HEK293T (cell line): ENCODE measurements at regions not wholly inside any gene's neighbourhood (a gene's known extent, or its start where the extent isn't known, plus 50 kb on each side); places are given as distances from the start of the nearest gene placed in this dataset.

Source experiments
- CTCF ChIA-PET: fragments of 350-600 bp; formaldehyde crosslinking; extraction: SDS; loops from one replicate; lab custom pipeline; 2021; ENCODE audit warnings: antibody characterized with exemption, inconsistent platforms; lab: Yijun Ruan, JAX
- POLR2A ChIA-PET: fragments of 350-600 bp; formaldehyde crosslinking; extraction: SDS; loops from one replicate; lab custom pipeline; 2020; ENCODE audit warnings: antibody characterized with exemption, inconsistent platforms; lab: Yijun Ruan, JAX
- DNase-seq: peaks from one replicate; pipeline ENCODE4 v3.0.0; 2012; ENCODE audit warnings: mixed read lengths; ENCODE audit errors: extremely low spot score
- ARNT ChIP-seq: fragments of 450-650 bp; IDR thresholded peaks from 2 replicates; pipeline ENCODE4 v1.6.1; 2017; ENCODE audit warnings: mild to moderate bottlenecking
- BHLHE40 ChIP-seq: fragments of 450-650 bp; IDR thresholded peaks from 2 replicates; pipeline ENCODE4 v1.6.1; 2016; ENCODE audit warnings: mild to moderate bottlenecking, moderate library complexity, borderline replicate concordance
- CTBP1 ChIP-seq: fragments of 450-650 bp; IDR thresholded peaks from 2 replicates; pipeline ENCODE4 v1.6.1; 2016; ENCODE audit warnings: borderline replicate concordance
- ELF4 ChIP-seq: fragments of 450-650 bp; IDR thresholded peaks from 2 replicates; pipeline ENCODE4 v1.6.1; 2017; ENCODE audit warnings: antibody characterized with exemption
- FOXA1 ChIP-seq: fragments of 450-650 bp; IDR thresholded peaks from 2 replicates; pipeline ENCODE4 v1.6.1; 2016; ENCODE audit warnings: mild to moderate bottlenecking
- FOXK2 ChIP-seq: fragments of 450-650 bp; IDR thresholded peaks from 2 replicates; pipeline ENCODE4 v1.6.1; 2016; ENCODE audit warnings: mild to moderate bottlenecking
- FOXM1 ChIP-seq: fragments of 450-650 bp; IDR thresholded peaks from 2 replicates; pipeline ENCODE4 v1.6.1; 2017; ENCODE audit warnings: mild to moderate bottlenecking, borderline replicate concordance
- HDGF ChIP-seq: fragments of 450-650 bp; IDR thresholded peaks from 2 replicates; pipeline ENCODE4 v1.6.1; 2017; ENCODE audit warnings: antibody characterized with exemption, borderline replicate concordance
- L3MBTL2 ChIP-seq: fragments of 450-650 bp; conservative IDR thresholded peaks from 2 replicates; pipeline ENCODE4 v1.6.1; 2016; ENCODE audit warnings: mild to moderate bottlenecking
- LEF1 ChIP-seq: fragments of 450-650 bp; IDR thresholded peaks from 2 replicates; pipeline ENCODE4 v1.6.1; 2017; ENCODE audit warnings: mild to moderate bottlenecking, borderline replicate concordance
- NFRKB ChIP-seq: fragments of 450-650 bp; IDR thresholded peaks from 2 replicates; pipeline ENCODE4 v1.6.1; 2016; ENCODE audit warnings: mild to moderate bottlenecking, moderate library complexity
- SP1 ChIP-seq: fragments of 450-650 bp; IDR thresholded peaks from 2 replicates; pipeline ENCODE4 v1.6.1; 2017
- SUZ12 ChIP-seq: fragments of 450-650 bp; IDR thresholded peaks from 2 replicates; pipeline ENCODE4 v1.6.1; 2016; ENCODE audit warnings: mild to moderate bottlenecking
- TARDBP ChIP-seq: fragments of 450-650 bp; IDR thresholded peaks from 2 replicates; pipeline ENCODE4 v1.6.1; 2016
- ZNF384 ChIP-seq: fragments of 450-650 bp; IDR thresholded peaks from 2 replicates; pipeline ENCODE4 v1.6.1; 2016
- TF ChIP-seq, protein P1 (sequence below): fragments of 450-650 bp; IDR thresholded peaks from 2 replicates; pipeline ENCODE4 v1.6.1; 2016

DNA sequence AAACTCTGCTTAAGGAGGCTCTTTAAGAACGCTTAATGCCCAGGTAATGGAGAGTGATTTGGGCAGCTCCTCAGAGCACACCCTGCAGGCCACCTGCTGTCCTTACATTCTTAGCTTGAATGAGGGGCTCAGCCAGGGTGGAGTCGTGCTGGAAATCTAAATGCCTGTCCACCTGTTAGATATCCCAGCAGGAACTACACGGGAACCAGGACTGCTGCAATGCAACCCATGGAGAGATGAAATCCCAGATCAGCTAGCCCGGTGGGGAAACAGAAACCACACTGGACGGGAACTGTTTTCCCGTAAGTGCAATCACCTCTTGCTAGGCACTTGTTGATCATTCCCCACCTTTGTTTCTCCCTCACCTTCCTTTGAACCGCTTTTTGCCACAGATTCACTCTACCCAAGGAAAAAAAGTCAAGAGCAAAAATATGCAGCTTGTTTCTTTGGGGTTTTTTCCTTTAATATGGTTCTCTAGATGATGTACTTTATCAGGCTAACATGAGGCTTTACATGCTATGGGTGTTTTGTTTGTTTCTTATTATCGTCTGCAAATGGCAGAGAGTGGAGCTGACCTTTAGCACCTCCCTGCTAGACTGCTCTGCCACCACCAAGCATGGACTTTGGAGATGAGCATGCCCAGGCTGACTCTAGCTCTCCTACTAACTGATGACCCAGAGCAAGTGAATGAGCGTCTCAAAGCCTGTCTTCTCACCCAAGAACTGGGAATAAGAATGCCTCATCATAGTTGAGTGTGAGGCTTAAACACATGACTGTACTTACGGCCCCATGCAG, 125.9 kb upstream of the TNFAIP3 start:
- ChIA-PET POLR2A (no interaction called here), CTCF (interaction anchor here (1.2 kb wide), 1 partner anchor 13 kb away, joined by 3 read pairs; no protein-coding TSS in a partner anchor)
- no peak for TF ChIP-seq SP1
- no peak for TF ChIP-seq ZNF384
- no peak for TF ChIP-seq BHLHE40
- no peak for TF ChIP-seq FOXA1
- TF ChIP-seq LEF1 = no peak
- no peak for TF ChIP-seq CTBP1
- TF ChIP-seq ELF4 = no peak
- TF ChIP-seq SUZ12 = no peak
- peak; percentile 27 for DNase-seq

DNA sequence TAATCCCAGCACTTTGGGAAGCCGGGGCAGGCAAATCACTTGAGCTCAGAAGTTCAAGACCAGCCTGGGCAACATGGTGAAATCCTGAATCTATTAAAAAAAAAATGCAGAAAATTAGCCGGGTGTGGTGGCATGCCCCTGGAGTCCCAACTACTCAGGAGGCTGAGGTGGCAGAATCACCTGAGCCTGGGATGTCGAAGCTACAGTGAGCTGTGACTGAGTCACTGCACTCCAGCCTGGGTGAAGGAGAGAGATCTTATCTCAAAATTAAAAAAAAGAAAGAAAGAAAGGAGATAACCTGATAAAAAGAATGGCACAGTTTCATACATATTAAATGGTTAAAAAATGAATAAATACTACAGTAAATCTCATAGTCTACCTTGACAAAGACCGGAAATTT, 123.6 kb upstream of the TNFAIP3 start:
- DNase-seq = no peak
- no peak for TF ChIP-seq LEF1
- CTCF ChIA-PET = no interaction called here
- POLR2A ChIA-PET = no interaction called here

DNA sequence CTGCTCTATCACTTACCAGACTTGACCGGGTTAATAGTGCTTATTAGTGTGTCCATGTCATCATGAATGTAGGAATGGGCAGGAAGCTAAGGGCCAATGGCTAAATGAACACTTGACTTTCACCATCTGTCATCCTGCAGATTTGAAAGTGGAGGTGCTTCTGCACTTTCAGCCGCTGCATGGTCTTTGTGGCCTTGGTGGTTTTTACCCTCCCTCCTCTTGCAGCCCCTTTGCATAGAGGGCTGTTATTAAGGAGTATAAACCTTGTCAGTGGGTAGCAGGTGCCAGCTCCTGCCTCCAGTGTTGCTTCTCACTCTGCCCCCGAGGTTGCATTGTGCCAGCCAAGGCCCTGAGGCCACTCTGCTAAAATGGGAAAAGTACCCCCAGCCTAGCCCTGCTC, 122.2 kb upstream of the TNFAIP3 start:
- no peak for DNase-seq
- ChIA-PET CTCF (no interaction called here), POLR2A (no interaction called here)
- TF ChIP-seq CTBP1 (no peak), SP1 (no peak)

DNA sequence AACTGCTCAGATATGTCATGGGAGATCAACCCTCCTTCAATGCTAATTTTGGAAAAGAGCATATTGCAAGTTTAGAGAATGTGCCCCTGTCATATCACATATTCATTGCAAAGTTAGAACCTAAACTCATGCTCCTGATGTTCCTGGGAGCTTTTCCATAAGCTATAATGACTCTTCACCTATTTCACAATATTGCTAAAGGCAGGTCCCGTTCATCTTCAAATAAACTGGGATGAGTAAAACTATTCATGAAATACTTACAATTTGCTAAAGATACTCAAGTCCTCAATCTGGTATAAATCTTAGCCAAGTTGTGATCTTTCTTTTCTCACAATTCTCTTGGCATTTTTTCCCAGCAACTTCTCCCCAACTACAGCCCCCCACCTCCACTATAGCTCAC, 121.7 kb upstream of the TNFAIP3 start:
- TF ChIP-seq LEF1 (no peak), FOXM1 (no peak), FOXK2 (no peak), TARDBP (no peak), CTBP1 (no peak), L3MBTL2 (no peak), NFRKB (no peak), ARNT (no peak), ZNF384 (no peak), BHLHE40 (no peak)
- POLR2A ChIA-PET = interaction anchor here (1.0 kb wide), 1 partner anchor 136 kb away, joined by 4 read pairs; no protein-coding TSS in a partner anchor

DNA sequence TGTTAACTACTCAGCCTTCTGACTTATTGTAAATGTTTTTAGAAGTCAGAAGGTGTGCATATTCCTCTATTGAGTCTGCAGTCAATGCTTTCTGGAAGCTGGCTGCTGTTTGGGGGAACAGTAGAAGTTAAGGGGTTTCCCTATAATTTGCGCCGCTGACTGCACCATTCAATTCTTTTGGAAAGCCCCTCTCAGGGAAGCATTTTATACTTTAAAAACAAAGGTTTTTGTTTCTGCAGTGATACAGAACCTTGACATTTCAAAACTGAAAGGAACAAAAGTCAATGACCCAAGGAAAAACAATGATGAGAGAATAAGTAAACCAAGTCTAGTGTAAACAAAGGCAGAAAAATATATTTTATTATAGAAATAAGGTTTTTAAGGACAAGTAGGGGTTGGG, 120.8 kb upstream of the TNFAIP3 start:
- CTCF ChIA-PET = no interaction called here
- POLR2A ChIA-PET = interaction anchor here (1.0 kb wide), 1 partner anchor 135 kb away, joined by 4 read pairs; no protein-coding TSS in a partner anchor
- TF ChIP-seq ZNF384 (no peak), SP1 (no peak), CTBP1 (no peak), L3MBTL2 (no peak), FOXM1 (no peak), LEF1 (no peak), BHLHE40 (no peak), ARNT (no peak), NFRKB (no peak), SUZ12 (no peak), TARDBP (no peak)
- TF ChIP-seq, protein P1, sequence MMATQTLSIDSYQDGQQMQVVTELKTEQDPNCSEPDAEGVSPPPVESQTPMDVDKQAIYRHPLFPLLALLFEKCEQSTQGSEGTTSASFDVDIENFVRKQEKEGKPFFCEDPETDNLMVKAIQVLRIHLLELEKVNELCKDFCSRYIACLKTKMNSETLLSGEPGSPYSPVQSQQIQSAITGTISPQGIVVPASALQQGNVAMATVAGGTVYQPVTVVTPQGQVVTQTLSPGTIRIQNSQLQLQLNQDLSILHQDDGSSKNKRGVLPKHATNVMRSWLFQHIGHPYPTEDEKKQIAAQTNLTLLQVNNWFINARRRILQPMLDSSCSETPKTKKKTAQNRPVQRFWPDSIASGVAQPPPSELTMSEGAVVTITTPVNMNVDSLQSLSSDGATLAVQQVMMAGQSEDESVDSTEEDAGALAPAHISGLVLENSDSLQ = no peak
- DNase-seq = no peak

More for the DNA sequence above, 121.7 kb upstream of the TNFAIP3 start:
- DNase-seq = no peak
- CTCF ChIA-PET = no interaction called here

DNA sequence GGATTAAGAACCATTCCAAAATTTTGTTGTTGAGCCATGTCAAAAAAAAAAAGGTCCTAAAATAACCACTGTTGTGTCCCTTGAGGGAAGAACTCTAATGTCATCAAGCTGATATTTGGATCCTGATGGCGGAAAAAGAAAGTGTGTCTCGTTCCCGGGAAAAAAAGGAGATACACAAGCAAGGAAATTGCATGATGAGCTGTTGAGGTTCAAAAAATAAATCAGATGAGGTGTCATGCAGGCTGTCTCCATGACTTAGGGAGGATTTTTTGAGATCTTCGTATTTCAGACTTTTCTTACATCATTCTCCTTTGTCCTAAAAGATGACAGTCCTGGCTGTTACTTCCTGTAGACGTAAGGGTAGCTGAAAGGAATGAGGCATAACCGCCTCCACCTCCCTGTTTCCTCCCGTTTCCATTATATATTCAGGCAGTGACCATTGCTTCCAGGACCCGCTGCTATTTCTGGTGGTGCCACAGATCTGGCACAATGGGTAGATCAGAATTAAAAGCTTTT, 117.3 kb upstream of the TNFAIP3 start:
- no peak for DNase-seq
- ChIA-PET CTCF (no interaction called here), POLR2A (no interaction called here)
- TF ChIP-seq ELF4 (no peak), HDGF (no peak), FOXA1 (no peak), ZNF384 (no peak), SP1 (no peak), NFRKB (no peak), CTBP1 (no peak), TARDBP (no peak), FOXK2 (no peak), L3MBTL2 (no peak), FOXM1 (no peak), BHLHE40 (no peak), ARNT (no peak), LEF1 (no peak), SUZ12 (no peak)
- TF ChIP-seq, protein P1 = no peak

DNA sequence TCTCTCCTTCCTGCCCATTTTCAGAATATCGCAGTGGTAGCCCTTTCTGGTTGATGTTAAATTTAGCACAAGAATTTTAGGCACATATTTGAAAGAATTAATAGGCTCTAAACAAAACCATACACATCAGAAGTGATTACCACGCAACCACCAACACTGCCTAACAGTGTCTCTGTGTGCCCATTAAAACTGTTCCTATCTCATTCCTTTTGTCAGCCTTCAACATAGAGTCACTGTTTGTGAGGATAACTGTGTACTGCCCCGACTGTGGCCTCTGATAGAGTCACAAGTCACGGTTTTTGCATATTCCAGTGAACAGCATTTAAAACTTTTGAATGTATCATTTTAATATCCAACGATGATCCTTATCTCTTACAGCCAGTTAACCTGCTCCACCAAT, 116.8 kb upstream of the TNFAIP3 start:
- ChIA-PET CTCF (no interaction called here), POLR2A (no interaction called here)
- TF ChIP-seq CTBP1 = no peak
- TF ChIP-seq SP1 = no peak
- TF ChIP-seq HDGF = no peak
- TF ChIP-seq ZNF384 = no peak
- TF ChIP-seq L3MBTL2 = no peak
- no peak for TF ChIP-seq TARDBP
- TF ChIP-seq FOXA1 = no peak
- no peak for TF ChIP-seq LEF1
- no peak for TF ChIP-seq ARNT
- TF ChIP-seq FOXK2 = no peak
- no peak for TF ChIP-seq ELF4
- TF ChIP-seq BHLHE40 = no peak
- TF ChIP-seq SUZ12 = no peak
- TF ChIP-seq NFRKB = no peak
- no peak for DNase-seq
